HepG2 (cell line): ENCODE measurements at regions not wholly inside any gene's neighbourhood (a gene's known extent, or its start where the extent isn't known, plus 50 kb on each side); places are given as distances from the start of the nearest gene placed in this dataset.

Experiments
- CTCF ChIP-seq: sonication (generic); formaldehyde crosslinking; IDR thresholded peaks from 2 replicates; pipeline ENCODE4 v1.5.0; 2020; ENCODE audit warnings: mild to moderate bottlenecking, missing genetic modification reagents, moderate library complexity
- JUN ChIP-seq: sonication (generic); formaldehyde crosslinking; IDR thresholded peaks from 2 replicates; pipeline ENCODE4 v1.4.0; 2020; ENCODE audit warnings: mild to moderate bottlenecking, missing genetic modification reagents
- KLF6 ChIP-seq: IDR thresholded peaks from 2 replicates; pipeline ENCODE4 v1.8.0; 2016; ENCODE audit warnings: missing biosample characterization, missing genetic modification reagents
- MAFF ChIP-seq: IDR thresholded peaks from 2 replicates; pipeline ENCODE4 v1.6.1; 2011; ENCODE audit warnings: low read depth, low read length, improper control_type of control experiment
- POLR2A ChIP-seq, 2 experiments: IDR thresholded peaks; 2 replicates each; pipeline ENCODE4 v1.6.1; 2011; ENCODE audit warnings: low read depth in 2 of 2, low read length in 2 of 2, mild to moderate bottlenecking in 1 of 2, moderate library complexity in 1 of 2; ENCODE audit not compliant: insufficient read depth in 1 of 2
- STAG1 ChIP-seq: sonication (generic); formaldehyde crosslinking; IDR thresholded peaks from 2 replicates; pipeline ENCODE4 v1.4.0; 2020; ENCODE audit warnings: missing genetic modification reagents
- TEAD3 ChIP-seq: optimal IDR thresholded peaks from 2 replicates; pipeline ENCODE3; 2016; ENCODE audit warnings: borderline replicate concordance
- ZNF18 ChIP-seq: sonication (generic); formaldehyde crosslinking; IDR thresholded peaks from 2 replicates; pipeline ENCODE4 v1.8.0; 2022; ENCODE audit warnings: mild to moderate bottlenecking, missing genetic modification reagents; ENCODE audit not compliant: insufficient replicate concordance
- ZNF883 ChIP-seq: sonication (generic); formaldehyde crosslinking; IDR thresholded peaks from 2 replicates; pipeline ENCODE4 v1.5.1; 2020; ENCODE audit warnings: mild to moderate bottlenecking, missing genetic modification reagents; ENCODE audit errors: not compliant biosample characterization

GRCh38 chr4:27318740-27319139 lies 458.1 kb downstream of the STIM2 start:
- TF ChIP-seq KLF6 (CRISPR knock-in tag) (no peak), ZNF883 (no peak), JUN (CRISPR knock-in tag) (no peak), STAG1 (CRISPR knock-in tag) (peak; percentile 70), TEAD3 (no peak), CTCF (peak; percentile 66), POLR2A (IDR thresholded peaks at IDR 0.05; ENCODE audit: insufficient read depth in 1 of 2, low read depth in 2 of 2, low read length in 2 of 2) (no peak), ZNF18 (no peak), MAFF (no peak)
